ENCODE measurements at regions not wholly inside any gene's neighbourhood (a gene's known extent, or its start where the extent isn't known, plus 50 kb on each side); places are given as distances from the start of the nearest gene placed in this dataset.

GRCh38 chr13:85371254-85371653 is 428.0 kb downstream of the SLITRK6 start:
- no peak for DNase-seq

GRCh38 chr13:85368686-85369085 is 430.5 kb downstream of the SLITRK6 start:
- no peak for DNase-seq

- no peak for DNase-seq
Measured at GRCh38 chr13:85367887-85368286, 431.3 kb downstream of the SLITRK6 start.

- DNase-seq = no peak
Measured at GRCh38 chr13:85366759-85367417, 432.3 kb downstream of the SLITRK6 start.

- DNase-seq = no peak
Measured at GRCh38 chr13:85363504-85363903, 435.7 kb downstream of the SLITRK6 start.

GRCh38 chr13:85362980-85363379 is 436.2 kb downstream of the SLITRK6 start:
- DNase-seq = no peak

GRCh38 chr13:85347251-85347650 is 452.0 kb downstream of the SLITRK6 start:
- DNase-seq = no peak

GRCh38 chr13:85334187-85334586 is 465.0 kb downstream of the SLITRK6 start:
- no peak for DNase-seq

- DNase-seq = no peak
Measured at GRCh38 chr13:85333506-85334020, 465.7 kb downstream of the SLITRK6 start.

- DNase-seq = no peak
Measured at GRCh38 chr13:85332615-85333014, 466.6 kb downstream of the SLITRK6 start.

- DNase-seq = no peak
Measured at GRCh38 chr13:85321734-85322133, 477.5 kb downstream of the SLITRK6 start.

GRCh38 chr13:85317781-85318180 is 481.4 kb downstream of the SLITRK6 start:
- no peak for DNase-seq

GRCh38 chr13:85316506-85317025 is 482.7 kb downstream of the SLITRK6 start:
- no peak for DNase-seq

GRCh38 chr13:85314686-85315085 is 484.5 kb downstream of the SLITRK6 start:
- no peak for DNase-seq

GRCh38 chr13:85313761-85314503 is 485.3 kb downstream of the SLITRK6 start:
- DNase-seq = no peak

GRCh38 chr13:85312071-85312470 is 487.1 kb downstream of the SLITRK6 start:
- no peak for DNase-seq

GRCh38 chr13:85303630-85304029 is 495.6 kb downstream of the SLITRK6 start:
- DNase-seq = no peak

- no peak for DNase-seq
Measured at GRCh38 chr13:85298387-85298924, 500.8 kb downstream of the SLITRK6 start.

GRCh38 chr13:85288698-85289097 is 510.5 kb downstream of the SLITRK6 start:
- DNase-seq = no peak

- no peak for DNase-seq
Measured at GRCh38 chr13:85287528-85287927, 511.7 kb downstream of the SLITRK6 start.

GRCh38 chr13:85286081-85286480 is 513.1 kb downstream of the SLITRK6 start:
- DNase-seq = no peak

- no peak for DNase-seq
Measured at GRCh38 chr13:85284349-85284748, 514.9 kb downstream of the SLITRK6 start.

- DNase-seq = no peak
Measured at GRCh38 chr13:85283408-85283807, 515.8 kb downstream of the SLITRK6 start.

- DNase-seq = no peak
Measured at GRCh38 chr13:85282876-85283275, 516.3 kb downstream of the SLITRK6 start.
